BLaER1 (cell line): ENCODE measurements at regions not wholly inside any gene's neighbourhood (a gene's known extent, or its start where the extent isn't known, plus 50 kb on each side); places are given as distances from the start of the nearest gene placed in this dataset.
"Not testable (repeated sequence)": the region's sequence is repeated elsewhere in the genome, so short reads cannot be mapped to it uniquely, and the experiment has no call there.

ENCODE experiments used
- H3K27ac ChIP-seq: shearing (Covaris generic); formaldehyde crosslinking; 2 replicates; pipeline ENCODE4 v1.8.1; 2022
- H3K27me3 ChIP-seq: shearing (Covaris generic); formaldehyde crosslinking; 2 replicates; pipeline ENCODE4 v1.8.1; 2022
- H3K36me3 ChIP-seq: shearing (Covaris generic); formaldehyde crosslinking; 2 replicates; pipeline ENCODE4 v1.8.1; 2022
- H3K4me1 ChIP-seq: shearing (Covaris generic); formaldehyde crosslinking; 2 replicates; pipeline ENCODE4 v1.8.1; 2022
- H3K4me2 ChIP-seq: shearing (Covaris generic); formaldehyde crosslinking; 2 replicates; pipeline ENCODE4 v1.8.1; 2022
- H3K4me3 ChIP-seq: shearing (Covaris generic); formaldehyde crosslinking; 2 replicates; pipeline ENCODE4 v1.8.1; 2022
- H3K9ac ChIP-seq: shearing (Covaris generic); formaldehyde crosslinking; 2 replicates; pipeline ENCODE4 v1.8.1; 2022
- H3K9me3 ChIP-seq: shearing (Covaris generic); formaldehyde crosslinking; 2 replicates; pipeline ENCODE4 v1.8.1; 2022
- H4K20me1 ChIP-seq: shearing (Covaris generic); formaldehyde crosslinking; 2 replicates; pipeline ENCODE4 v1.8.1; 2022
- Cebpa-rat ChIP-seq: shearing (Covaris generic); IDR thresholded peaks from 2 replicates; pipeline ENCODE4 v1.8.1; 2022

DNA sequence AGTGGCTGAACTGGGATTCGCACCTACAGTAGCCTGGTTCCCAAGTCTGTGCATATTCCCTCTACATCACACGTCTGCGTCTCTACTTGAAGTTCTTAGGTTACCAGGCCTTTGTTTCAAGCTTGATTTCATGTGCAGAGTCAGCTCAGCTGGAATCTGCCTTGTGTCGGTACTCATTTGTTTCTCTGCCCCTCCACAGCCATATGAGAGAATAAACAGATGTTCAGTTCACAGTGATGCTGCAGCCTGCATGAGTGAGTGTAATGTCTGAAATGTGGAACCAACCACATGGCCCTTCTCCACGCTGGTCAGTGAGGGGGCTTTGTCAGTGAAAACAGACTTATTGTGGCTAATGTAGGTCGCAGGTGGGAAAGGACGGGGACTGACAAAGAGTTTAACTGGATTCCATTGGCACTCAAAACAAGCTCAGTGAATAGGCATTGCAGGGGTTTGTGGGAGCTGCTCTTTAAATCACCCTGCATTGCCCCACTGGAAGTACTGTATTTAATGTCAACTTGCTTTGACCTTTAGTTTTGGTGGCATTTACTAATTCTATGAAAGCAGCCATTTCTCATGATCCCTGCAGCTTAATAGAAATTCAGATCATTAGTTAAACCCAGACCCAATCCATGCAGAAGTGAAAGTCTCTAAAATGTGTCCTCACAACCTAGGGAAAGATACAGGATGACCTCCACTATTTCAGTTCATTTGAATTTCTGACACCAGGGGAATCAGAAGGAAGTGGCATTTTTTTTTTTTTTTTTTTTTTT, 136.4 kb upstream of the FAM78B start:
- Histone ChIP-seq H4K20me1 (no peaks in the 10 kb centered on the region), H3K4me2 (0 out of 2 replicates have a peak overlapping the region, but pooled peaks have one; percentile 1), H3K9ac (no peak overlapping the region), H3K27me3 (no peaks in the 10 kb centered on the region), H3K4me1 (peaks cover 18% of the 10 kb centered on the region), H3K4me3 (no peak overlapping the region), H3K36me3 (no peaks in the 10 kb centered on the region), H3K9me3 (no peaks in the 10 kb centered on the region), H3K27ac (no peak overlapping the region)
- TF ChIP-seq Cebpa-rat: no peak

- Histone ChIP-seq H3K27me3 (no peaks in the 10 kb centered on the region), H3K4me3 (no peak overlapping the region), H3K4me2 (no peak overlapping the region), H3K36me3 (no peaks in the 10 kb centered on the region), H3K9ac (no peak overlapping the region), H3K27ac (no peak overlapping the region), H4K20me1 (no peaks in the 10 kb centered on the region), H3K4me1 (peaks cover 18% of the 10 kb centered on the region), H3K9me3 (no peaks in the 10 kb centered on the region)
- no peak for TF ChIP-seq Cebpa-rat
These were observed 137.3 kb upstream of the FAM78B start for GRCh38 chr1:166304131-166304530.

- no peak overlapping the region for H3K9ac ChIP-seq
- H3K4me3 ChIP-seq: no peak overlapping the region
- H3K4me2 ChIP-seq: no peak overlapping the region
- H3K9me3 ChIP-seq: no peaks in the 10 kb centered on the region
- no peaks in the 10 kb centered on the region for H4K20me1 ChIP-seq
- peaks cover 13% of the 10 kb centered on the region for H3K4me1 ChIP-seq
- H3K27ac ChIP-seq: no peak overlapping the region
- no peaks in the 10 kb centered on the region for H3K27me3 ChIP-seq
- TF ChIP-seq Cebpa-rat: no peak
- H3K36me3 ChIP-seq: no peaks in the 10 kb centered on the region
These were observed 138.6 kb upstream of the FAM78B start for GRCh38 chr1:166305371-166305770.

DNA sequence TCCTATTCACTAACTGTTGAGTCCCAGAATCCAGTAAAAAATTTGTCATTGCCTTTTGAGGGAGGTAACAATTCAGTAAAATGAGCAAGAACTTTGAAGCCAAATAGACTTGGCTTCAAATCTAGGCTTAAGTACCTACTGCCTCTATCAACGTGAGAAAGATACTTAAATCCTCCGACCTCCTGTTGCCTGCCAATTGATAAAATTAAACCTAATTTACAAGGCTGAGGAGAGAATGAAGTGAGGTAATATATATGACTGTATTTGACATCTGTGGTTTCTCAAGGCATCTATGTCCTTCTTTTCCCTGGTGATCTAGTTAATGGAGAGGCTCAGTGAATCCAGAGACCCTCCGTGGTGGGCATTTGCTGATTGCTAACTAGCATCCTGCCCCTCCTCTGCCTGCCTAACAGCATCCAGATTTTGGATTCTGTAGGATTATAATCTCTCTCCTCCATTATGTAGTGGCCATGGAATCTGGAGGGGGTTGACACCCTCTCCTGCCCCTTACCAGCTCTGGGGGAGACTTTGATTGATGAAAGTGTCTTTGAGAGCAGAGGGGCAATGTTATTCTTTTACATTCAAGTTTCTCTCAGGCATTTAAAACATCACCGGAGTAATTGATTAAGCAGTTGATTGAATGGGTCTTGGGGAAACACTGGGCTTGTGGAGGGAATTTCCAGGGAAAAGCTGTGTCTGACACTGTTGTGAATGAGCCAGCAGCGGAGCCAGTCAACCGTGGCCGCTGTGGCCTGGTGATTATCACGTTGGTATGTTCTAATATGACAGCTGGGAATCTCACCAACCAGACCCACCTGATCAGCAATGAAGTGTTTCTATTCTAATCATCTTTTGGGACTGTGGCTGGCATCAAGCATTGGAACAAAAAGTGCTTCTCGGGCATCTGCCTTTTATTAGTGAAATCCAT, 140.7 kb upstream of the FAM78B start:
- Histone ChIP-seq H3K9me3 (no peaks in the 10 kb centered on the region), H3K9ac (no peak overlapping the region), H3K36me3 (no peaks in the 10 kb centered on the region), H3K4me2 (no peak overlapping the region), H4K20me1 (no peaks in the 10 kb centered on the region), H3K4me3 (no peak overlapping the region), H3K27ac (no peak overlapping the region), H3K27me3 (no peaks in the 10 kb centered on the region), H3K4me1 (peaks cover 13% of the 10 kb centered on the region)
- TF ChIP-seq Cebpa-rat: no peak

DNA sequence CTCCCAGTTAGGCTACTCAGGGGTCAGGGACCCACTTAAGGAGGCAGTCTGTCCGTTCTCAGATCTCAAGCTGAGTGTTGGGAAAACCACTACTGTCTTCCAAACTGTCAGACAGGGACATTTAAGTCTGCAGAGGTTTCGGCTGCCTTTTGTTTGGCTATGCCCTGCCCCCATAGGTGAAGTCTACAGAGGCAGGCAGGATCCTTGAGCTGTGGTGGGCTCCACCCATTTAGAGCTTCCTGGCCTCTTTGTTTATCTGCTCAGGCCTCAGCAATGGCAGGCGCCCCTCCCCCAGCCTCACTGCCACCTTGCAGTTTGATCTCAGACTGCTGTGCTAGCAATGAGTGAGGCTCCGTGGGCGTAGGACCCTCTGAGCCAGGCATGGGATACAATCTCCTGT, 149.5 kb upstream of the FAM78B start:
- H3K9ac ChIP-seq, H3K36me3 ChIP-seq, H3K4me1 ChIP-seq, H3K27ac ChIP-seq, H3K4me2 ChIP-seq, H3K27me3 ChIP-seq, H4K20me1 ChIP-seq, H3K4me3 ChIP-seq: not testable (repeated sequence)
- H3K9me3 ChIP-seq: peaks cover 18% of the 10 kb centered on the region

DNA sequence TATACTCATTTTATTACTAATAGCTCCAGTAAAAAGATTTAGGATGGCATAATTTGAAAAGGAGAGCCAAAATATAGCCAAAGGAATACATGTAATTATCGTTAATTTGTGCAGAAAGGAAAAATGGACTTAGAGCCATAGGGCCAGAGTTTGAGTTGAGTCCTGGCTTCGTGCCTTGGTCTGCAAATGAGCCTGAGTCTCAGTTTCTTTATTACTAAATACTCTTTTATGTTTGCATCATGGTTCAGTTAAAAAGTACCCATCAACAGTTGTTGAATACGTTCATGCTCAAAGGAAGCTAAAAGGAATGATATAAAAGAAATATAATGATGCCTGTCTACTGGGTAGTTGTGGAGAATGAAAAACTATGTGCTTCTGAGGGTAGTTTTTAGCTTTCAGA, 155.7 kb upstream of the FAM78B start:
- Histone ChIP-seq H3K4me1 (peaks cover 20% of the 10 kb centered on the region), H3K4me3 (no peak overlapping the region), H4K20me1 (no peaks in the 10 kb centered on the region), H3K4me2 (peak overlapping the region; percentile 33; the same call in 1 of the 2 replicates), H3K27ac (no peak overlapping the region), H3K9ac (no peak overlapping the region), H3K27me3 (no peaks in the 10 kb centered on the region), H3K36me3 (no peaks in the 10 kb centered on the region), H3K9me3 (no peaks in the 10 kb centered on the region)
- TF ChIP-seq Cebpa-rat: no peak

DNA sequence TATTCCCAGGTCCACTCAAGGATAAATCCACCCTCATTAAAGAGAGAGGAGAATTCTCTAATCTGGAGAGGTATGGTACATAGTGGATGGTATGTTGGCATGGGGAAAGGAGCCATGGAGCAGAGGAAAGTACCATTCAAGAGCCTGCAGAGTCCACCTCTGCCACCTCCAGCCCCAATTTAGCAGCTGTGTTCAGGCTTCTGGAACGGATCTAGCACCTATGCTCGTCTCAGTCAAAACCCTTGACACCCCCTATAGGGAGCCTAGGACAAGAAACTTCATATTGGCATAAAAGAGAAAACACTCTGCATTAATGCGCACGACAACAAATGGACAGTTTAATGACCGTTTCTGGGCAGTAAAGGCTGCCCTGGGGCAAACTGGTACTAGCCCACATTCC, 161.1 kb upstream of the FAM78B start:
- H3K4me1 ChIP-seq: peaks cover 10% of the 10 kb centered on the region
- TF ChIP-seq Cebpa-rat: no peak

DNA sequence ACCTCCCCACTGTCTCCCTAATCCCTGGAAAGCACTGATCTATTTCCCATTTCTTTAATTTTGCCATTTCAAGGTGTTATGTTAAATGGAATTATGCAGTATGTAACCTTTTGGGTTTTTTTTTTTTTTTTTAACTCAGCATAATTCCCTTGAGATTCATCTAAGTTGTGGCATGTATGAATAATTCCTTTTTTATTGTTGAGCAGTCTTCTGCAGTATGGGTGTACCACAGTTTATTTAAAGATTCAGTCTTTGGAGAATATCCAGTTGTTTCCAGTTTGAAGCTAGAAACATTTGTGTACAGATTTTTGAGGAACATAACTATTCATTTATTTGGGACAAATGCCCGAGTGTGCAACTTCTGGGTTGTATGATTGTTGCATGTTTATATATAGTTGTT, 162.2 kb upstream of the FAM78B start:
- Histone ChIP-seq H3K36me3 (no peaks in the 10 kb centered on the region), H4K20me1 (no peaks in the 10 kb centered on the region), H3K27ac (no peak overlapping the region), H3K27me3 (no peaks in the 10 kb centered on the region), H3K4me2 (no peak overlapping the region), H3K4me1 (no peaks in the 10 kb centered on the region), H3K9ac (no peak overlapping the region), H3K4me3 (no peak overlapping the region), H3K9me3 (no peaks in the 10 kb centered on the region)
- TF ChIP-seq Cebpa-rat: no peak

More for the DNA sequence above, 161.1 kb upstream of the FAM78B start:
- no peaks in the 10 kb centered on the region for H4K20me1 ChIP-seq
- H3K9me3 ChIP-seq: no peaks in the 10 kb centered on the region
- no peak overlapping the region for H3K4me3 ChIP-seq
- no peak overlapping the region for H3K27ac ChIP-seq
- H3K4me2 ChIP-seq: no peak overlapping the region
- no peak overlapping the region for H3K9ac ChIP-seq
- no peaks in the 10 kb centered on the region for H3K36me3 ChIP-seq
- H3K27me3 ChIP-seq: no peaks in the 10 kb centered on the region

- Histone ChIP-seq H3K4me1 (no peaks in the 10 kb centered on the region), H3K36me3 (no peaks in the 10 kb centered on the region), H3K27me3 (no peaks in the 10 kb centered on the region)
These were observed 163.3 kb upstream of the FAM78B start for GRCh38 chr1:166330096-166330495.

GRCh38 chr1:166338105-166338504, 171.3 kb upstream of the FAM78B start:
- H3K4me1 ChIP-seq: no peaks in the 10 kb centered on the region
- TF ChIP-seq Cebpa-rat: no peak
- H3K9me3 ChIP-seq: no peaks in the 10 kb centered on the region
- H3K4me3 ChIP-seq: no peak overlapping the region
- no peak overlapping the region for H3K4me2 ChIP-seq
- H4K20me1 ChIP-seq: no peaks in the 10 kb centered on the region
- H3K27me3 ChIP-seq: no peaks in the 10 kb centered on the region
- no peak overlapping the region for H3K9ac ChIP-seq
- no peaks in the 10 kb centered on the region for H3K36me3 ChIP-seq
- no peak overlapping the region for H3K27ac ChIP-seq

More at GRCh38 chr1:166330096-166330495, 163.3 kb upstream of the FAM78B start:
- H3K27ac ChIP-seq: no peak overlapping the region
- H3K4me2 ChIP-seq: no peak overlapping the region
- no peak overlapping the region for H3K4me3 ChIP-seq
- no peak for TF ChIP-seq Cebpa-rat
- H3K9ac ChIP-seq: no peak overlapping the region
- no peaks in the 10 kb centered on the region for H3K9me3 ChIP-seq
- no peaks in the 10 kb centered on the region for H4K20me1 ChIP-seq
